Left lung (tissue), 4 donors: ENCODE measurements at regions not wholly inside any gene's neighbourhood (a gene's known extent, or its start where the extent isn't known, plus 50 kb on each side); places are given as distances from the start of the nearest gene placed in this dataset.
"Not testable (repeated sequence)": the region's sequence is repeated elsewhere in the genome, so short reads cannot be mapped to it uniquely, and the experiment has no call there.

Experiments
- ATAC-seq: fragments of 200-7000 bp; cut with Tn5 transposase; one replicate; pipeline ENCODE4 v1.9.1; 2020; ENCODE audit warnings: moderate library complexity
- DNase-seq, 4 donors: peaks; one replicate each; pipeline ENCODE4 v3.0.0-alpha.2; 2013 to 2020
- H3K27ac ChIP-seq, 2 donors: fragments of 200-600 bp; sonication (generic) in 1 of 2; one replicate each; pipeline versions ENCODE4 v1.5.0 to v1.8.0; 2020 to 2021
- H3K27me3 ChIP-seq, 2 donors: fragments of 200-600 bp; sonication (generic) in 1 of 2; one replicate each; pipeline versions ENCODE4 v1.5.0 to v1.8.0; 2020 to 2021
- H3K36me3 ChIP-seq, 2 donors: fragments of 200-600 bp; sonication (generic) in 1 of 2; one replicate each; pipeline versions ENCODE4 v1.5.0 to v1.8.0; 2020 to 2021
- H3K4me1 ChIP-seq, 2 donors: fragments of 200-600 bp; one replicate each; pipeline ENCODE4 v1.8.0; 2021
- H3K4me3 ChIP-seq, 2 donors: fragments of 200-600 bp; sonication (generic) in 1 of 2; one replicate each; pipeline versions ENCODE4 v1.5.0 to v1.8.0; 2020 to 2021; ENCODE audit warnings: mild to moderate bottlenecking in 1 of 2
- H3K9me3 ChIP-seq, 2 donors: fragments of 200-600 bp; sonication (generic) in 1 of 2; one replicate each; pipeline versions ENCODE4 v1.5.0 to v1.8.0; 2020 to 2021
- intact Hi-C, 2 donors: fragments of 100-400 bp; cut with DNase I; formaldehyde crosslinking; loops; one replicate each; pipeline versions ENCODE4 v1.11.2 to v1.14.2; 2022
- TF ChIP-seq, protein P1 (sequence below), 2 donors: fragments of 200-600 bp; sonication (generic) in 1 of 2; IDR thresholded peaks; one replicate each; pipeline versions ENCODE4 v1.5.0 to v1.8.0; 2021; ENCODE audit warnings: antibody characterized with exemption in 2 of 2
- donor health status: DM: no; HTN: yes; CAD: no.
- donor health status: DM: no; HTN: no; CAD: no.

DNA sequence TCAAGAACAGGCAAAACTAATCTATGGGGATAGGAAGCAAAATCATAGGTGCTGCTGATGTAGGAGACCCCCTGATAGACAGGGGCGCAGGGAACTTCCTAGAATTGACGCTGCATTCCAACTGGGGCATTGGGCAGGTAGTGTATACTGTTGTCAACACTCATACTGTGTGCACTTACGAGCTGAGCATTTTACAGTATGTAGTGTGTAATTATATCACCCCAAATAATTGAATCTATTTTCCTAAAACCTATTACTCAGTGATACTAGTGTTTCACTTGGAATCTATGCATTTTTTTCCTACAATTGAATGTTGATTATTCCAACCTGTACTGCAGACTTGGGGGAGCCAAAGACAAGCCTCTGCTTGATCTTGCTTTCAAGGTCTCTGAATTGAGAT lies 207.0 kb upstream of the PRKCQ start:
- no peak for ATAC-seq
- no peak for DNase-seq
- TF ChIP-seq, protein P1, sequence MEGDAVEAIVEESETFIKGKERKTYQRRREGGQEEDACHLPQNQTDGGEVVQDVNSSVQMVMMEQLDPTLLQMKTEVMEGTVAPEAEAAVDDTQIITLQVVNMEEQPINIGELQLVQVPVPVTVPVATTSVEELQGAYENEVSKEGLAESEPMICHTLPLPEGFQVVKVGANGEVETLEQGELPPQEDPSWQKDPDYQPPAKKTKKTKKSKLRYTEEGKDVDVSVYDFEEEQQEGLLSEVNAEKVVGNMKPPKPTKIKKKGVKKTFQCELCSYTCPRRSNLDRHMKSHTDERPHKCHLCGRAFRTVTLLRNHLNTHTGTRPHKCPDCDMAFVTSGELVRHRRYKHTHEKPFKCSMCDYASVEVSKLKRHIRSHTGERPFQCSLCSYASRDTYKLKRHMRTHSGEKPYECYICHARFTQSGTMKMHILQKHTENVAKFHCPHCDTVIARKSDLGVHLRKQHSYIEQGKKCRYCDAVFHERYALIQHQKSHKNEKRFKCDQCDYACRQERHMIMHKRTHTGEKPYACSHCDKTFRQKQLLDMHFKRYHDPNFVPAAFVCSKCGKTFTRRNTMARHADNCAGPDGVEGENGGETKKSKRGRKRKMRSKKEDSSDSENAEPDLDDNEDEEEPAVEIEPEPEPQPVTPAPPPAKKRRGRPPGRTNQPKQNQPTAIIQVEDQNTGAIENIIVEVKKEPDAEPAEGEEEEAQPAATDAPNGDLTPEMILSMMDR (IDR thresholded peaks at IDR 0.05), result no peak
- Histone ChIP-seq H3K9me3 (no peaks in the 10 kb centered on the region), H3K4me1 (no peaks in the 10 kb centered on the region), H3K27ac (no peak overlapping the region), H3K4me3 (no peak overlapping the region), H3K27me3 (peaks cover 0 to 5% of the 10 kb centered on the region in 2 donors), H3K36me3 (no peaks in the 10 kb centered on the region)
- intact Hi-C loops, result no loop called here

DNA sequence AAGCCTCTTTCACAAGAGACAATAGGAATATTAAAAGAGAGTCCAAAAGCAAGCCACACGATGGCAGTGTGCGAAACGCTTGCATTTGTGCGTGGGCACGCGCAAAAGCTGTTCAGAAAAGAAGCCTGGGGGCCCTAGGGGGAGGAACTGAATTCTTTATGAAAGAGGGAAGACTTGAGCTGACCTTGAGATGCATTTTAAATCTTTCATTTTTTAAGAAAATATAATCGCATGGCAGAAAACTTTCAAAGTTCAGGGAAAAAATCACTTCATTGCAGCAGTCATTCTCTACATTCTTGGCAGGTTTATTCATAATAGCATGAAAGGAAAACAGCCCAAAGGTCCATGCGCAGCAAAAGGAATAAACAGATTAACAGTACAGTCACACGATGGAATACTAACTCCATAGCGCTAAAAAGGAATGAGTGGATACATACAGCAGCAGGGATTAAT lies 206.5 kb upstream of the PRKCQ start:
- TF ChIP-seq, protein P1 (IDR thresholded peaks at IDR 0.05), result no peak
- H3K9me3 ChIP-seq, result no peaks in the 10 kb centered on the region
- DNase-seq (peak in 2 of 4 donors; percentile 46 to 63), ATAC-seq (peak; percentile 53)
- H3K36me3 ChIP-seq, result no peaks in the 10 kb centered on the region
- H3K4me3 ChIP-seq, result no peak overlapping the region
- H3K27me3 ChIP-seq, result peaks cover 0 to 5% of the 10 kb centered on the region in 2 donors
- no peaks in the 10 kb centered on the region for H3K4me1 ChIP-seq
- no peak overlapping the region for H3K27ac ChIP-seq
- intact Hi-C loops, result no loop called here

DNA sequence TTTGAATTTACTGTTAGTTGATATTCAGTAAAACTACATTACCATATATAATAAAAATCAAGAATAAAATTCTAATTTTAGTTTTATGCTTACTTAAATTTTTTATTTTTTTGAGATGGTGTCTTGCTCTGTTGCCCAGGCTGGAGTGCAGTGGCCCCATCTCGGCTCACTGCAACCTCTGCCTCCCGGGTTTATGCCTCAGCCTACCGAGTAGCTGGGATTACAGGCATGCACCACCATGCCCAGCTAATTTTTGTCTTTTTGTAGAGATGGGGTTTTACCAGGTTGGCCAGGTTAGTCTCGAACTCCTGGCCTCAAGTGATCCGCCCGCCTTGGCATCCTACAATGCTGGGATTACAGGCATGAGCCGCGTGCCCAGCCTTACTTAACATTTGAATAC lies 204.4 kb upstream of the PRKCQ start:
- DNase-seq, H3K4me1 ChIP-seq, H3K36me3 ChIP-seq, H3K9me3 ChIP-seq, intact Hi-C loops, H3K4me3 ChIP-seq, ATAC-seq, H3K27me3 ChIP-seq, H3K27ac ChIP-seq: not testable (repeated sequence)

DNA sequence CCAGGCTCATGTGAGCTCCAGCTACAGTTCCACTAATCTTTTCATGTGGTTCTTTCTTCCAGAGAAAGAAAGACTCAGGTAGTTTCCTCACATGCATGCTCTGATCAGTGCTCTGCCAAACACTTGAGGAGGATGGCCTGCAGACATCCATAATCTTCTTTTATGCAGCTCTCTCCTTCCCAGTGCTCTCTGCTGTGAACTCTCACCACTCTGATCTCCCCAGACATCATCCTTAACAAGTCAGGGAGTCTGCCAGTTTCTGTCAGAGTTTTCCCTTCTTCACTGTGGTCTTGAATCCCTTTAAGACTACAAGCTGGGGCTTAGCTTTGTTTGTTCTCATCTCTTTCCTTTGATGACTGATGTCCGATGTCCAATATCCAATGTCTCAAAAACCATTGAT lies 203.4 kb upstream of the PRKCQ start:
- intact Hi-C loops, result no loop called here
- TF ChIP-seq, protein P1 (IDR thresholded peaks at IDR 0.05), result no peak
- no peak for ATAC-seq

DNA sequence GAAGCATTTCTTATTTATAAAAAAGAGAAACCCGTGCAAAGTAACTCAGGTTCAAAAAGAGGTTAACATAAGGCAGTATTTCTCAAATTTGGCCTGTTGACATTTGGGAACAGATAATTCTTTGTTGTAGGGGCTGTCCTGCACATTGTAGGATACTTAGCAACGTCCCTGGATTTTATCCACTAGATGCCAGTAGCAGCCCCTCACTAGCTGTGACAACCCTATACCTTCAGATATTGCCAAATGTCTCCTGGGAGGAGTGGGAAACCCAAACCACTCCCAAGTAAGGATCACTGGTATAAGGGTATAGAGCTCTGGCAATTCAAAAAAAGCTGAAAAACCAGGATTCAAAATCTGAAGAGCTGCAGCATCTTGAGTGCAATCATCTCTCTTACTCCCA lies 202.3 kb upstream of the PRKCQ start:
- intact Hi-C loops, result no loop called here
- TF ChIP-seq, protein P1 (IDR thresholded peaks at IDR 0.05), result no peak
- Histone ChIP-seq H3K36me3 (no peaks in the 10 kb centered on the region), H3K27ac (no peak overlapping the region), H3K4me3 (no peak overlapping the region), H3K27me3 (no peaks in the 10 kb centered on the region), H3K4me1 (no peaks in the 10 kb centered on the region), H3K9me3 (no peaks in the 10 kb centered on the region)
- no peak for DNase-seq
- no peak for ATAC-seq

More for the DNA sequence above, 203.4 kb upstream of the PRKCQ start:
- Histone ChIP-seq H3K4me3 (no peak overlapping the region), H3K9me3 (no peaks in the 10 kb centered on the region), H3K27me3 (peaks cover 0 to 5% of the 10 kb centered on the region in 2 donors), H3K4me1 (no peaks in the 10 kb centered on the region), H3K36me3 (no peaks in the 10 kb centered on the region), H3K27ac (no peak overlapping the region)
- no peak for DNase-seq

DNA sequence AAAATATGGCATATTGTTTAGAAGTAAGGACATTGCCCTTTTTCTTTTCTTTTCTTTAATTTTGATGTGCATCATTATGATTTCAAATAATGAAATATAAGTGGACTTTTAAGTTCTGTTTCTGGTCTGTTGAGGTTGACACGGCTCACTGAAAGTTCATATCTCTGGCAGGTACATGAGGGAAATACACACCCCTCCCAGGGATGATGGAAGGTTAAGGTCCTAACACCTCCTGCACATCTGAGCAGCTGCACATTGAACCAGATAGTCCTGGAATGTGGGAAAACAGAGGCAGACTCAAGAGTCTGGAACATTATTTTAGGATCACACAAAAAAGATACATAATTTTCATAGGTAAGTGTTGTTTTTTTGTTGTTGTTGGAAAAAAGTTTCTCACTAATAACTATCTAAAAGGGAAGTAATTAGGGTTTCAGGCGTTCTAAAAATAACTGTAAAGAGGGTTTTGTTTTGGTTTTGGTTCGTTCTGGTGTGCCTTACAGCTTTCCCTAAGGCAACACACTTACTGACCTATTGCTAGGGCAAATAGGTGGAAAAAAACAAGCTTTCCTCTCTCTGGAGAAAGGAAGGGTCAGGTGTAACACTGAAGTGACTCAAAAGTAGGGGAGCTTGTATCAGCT lies 201.2 kb upstream of the PRKCQ start:
- no peak for DNase-seq
- intact Hi-C loops, result no loop called here

More for the DNA sequence above, 201.2 kb upstream of the PRKCQ start:
- Histone ChIP-seq H3K9me3 (no peaks in the 10 kb centered on the region), H3K36me3 (no peaks in the 10 kb centered on the region), H3K27ac (no peak overlapping the region), H3K4me3 (no peak overlapping the region), H3K4me1 (no peaks in the 10 kb centered on the region), H3K27me3 (peaks cover 0 to 7% of the 10 kb centered on the region in 2 donors)
- TF ChIP-seq, protein P1 (IDR thresholded peaks at IDR 0.05), result no peak
- no peak for ATAC-seq
